Peyer's patch (tissue), 4 donors: ENCODE measurements at regions not wholly inside any gene's neighbourhood (a gene's known extent, or its start where the extent isn't known, plus 50 kb on each side); places are given as distances from the start of the nearest gene placed in this dataset.

Source experiments
- POLR2A ChIP-seq, 2 donors: fragments of 450-650 bp; IDR thresholded peaks; one replicate each; pipeline ENCODE4 v1.5.1; 2017; ENCODE audit warnings: antibody characterized with exemption in 2 of 2, mild to moderate bottlenecking in 2 of 2, moderate library complexity in 2 of 2
- TF ChIP-seq, protein P1 (sequence below), 6 experiments: fragments of 450-650 bp in 4 of 6; fragments of 200-600 bp in 2 of 6; sonication (generic) in 1 of 6; IDR thresholded peaks; one replicate each; pipeline ENCODE4 v1.5.1; 2017 to 2019; ENCODE audit warnings: antibody characterized with exemption in 6 of 6, mild to moderate bottlenecking in 3 of 6, moderate library complexity in 1 of 6

GRCh38 chr9:116066221-116066620 is 87.4 kb upstream of the PAPPA start:
- TF ChIP-seq, protein P1, sequence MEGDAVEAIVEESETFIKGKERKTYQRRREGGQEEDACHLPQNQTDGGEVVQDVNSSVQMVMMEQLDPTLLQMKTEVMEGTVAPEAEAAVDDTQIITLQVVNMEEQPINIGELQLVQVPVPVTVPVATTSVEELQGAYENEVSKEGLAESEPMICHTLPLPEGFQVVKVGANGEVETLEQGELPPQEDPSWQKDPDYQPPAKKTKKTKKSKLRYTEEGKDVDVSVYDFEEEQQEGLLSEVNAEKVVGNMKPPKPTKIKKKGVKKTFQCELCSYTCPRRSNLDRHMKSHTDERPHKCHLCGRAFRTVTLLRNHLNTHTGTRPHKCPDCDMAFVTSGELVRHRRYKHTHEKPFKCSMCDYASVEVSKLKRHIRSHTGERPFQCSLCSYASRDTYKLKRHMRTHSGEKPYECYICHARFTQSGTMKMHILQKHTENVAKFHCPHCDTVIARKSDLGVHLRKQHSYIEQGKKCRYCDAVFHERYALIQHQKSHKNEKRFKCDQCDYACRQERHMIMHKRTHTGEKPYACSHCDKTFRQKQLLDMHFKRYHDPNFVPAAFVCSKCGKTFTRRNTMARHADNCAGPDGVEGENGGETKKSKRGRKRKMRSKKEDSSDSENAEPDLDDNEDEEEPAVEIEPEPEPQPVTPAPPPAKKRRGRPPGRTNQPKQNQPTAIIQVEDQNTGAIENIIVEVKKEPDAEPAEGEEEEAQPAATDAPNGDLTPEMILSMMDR (IDR thresholded peaks at IDR 0.05) = no peak
- no peak for TF ChIP-seq POLR2A (IDR thresholded peaks at IDR 0.05)
